ENCODE measurements at regions not wholly inside any gene's neighbourhood (a gene's known extent, or its start where the extent isn't known, plus 50 kb on each side); places are given as distances from the start of the nearest gene placed in this dataset.

DNA sequence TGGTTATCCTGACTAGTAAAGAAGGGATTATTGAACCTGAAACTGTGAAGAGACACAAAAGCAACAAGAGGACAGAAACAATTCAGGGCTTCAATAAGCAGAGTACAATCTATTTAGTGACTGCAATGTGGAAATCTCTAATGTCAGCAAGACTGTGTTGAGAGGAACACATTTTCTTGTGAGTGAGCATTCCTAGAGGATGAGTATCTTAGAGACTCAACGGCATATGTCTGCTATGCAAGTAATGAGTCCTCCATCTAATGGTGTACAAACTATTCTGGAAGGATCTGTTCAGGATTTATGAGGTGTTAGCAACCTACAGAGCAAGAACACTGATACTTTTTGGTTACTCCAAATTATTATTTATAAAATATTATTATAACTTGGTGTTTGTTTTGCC lies 226.5 kb upstream of the NDN start:
- no peak for DNase-seq (ENCODE audit: low spot score)
- TF ChIP-seq, protein P1, sequence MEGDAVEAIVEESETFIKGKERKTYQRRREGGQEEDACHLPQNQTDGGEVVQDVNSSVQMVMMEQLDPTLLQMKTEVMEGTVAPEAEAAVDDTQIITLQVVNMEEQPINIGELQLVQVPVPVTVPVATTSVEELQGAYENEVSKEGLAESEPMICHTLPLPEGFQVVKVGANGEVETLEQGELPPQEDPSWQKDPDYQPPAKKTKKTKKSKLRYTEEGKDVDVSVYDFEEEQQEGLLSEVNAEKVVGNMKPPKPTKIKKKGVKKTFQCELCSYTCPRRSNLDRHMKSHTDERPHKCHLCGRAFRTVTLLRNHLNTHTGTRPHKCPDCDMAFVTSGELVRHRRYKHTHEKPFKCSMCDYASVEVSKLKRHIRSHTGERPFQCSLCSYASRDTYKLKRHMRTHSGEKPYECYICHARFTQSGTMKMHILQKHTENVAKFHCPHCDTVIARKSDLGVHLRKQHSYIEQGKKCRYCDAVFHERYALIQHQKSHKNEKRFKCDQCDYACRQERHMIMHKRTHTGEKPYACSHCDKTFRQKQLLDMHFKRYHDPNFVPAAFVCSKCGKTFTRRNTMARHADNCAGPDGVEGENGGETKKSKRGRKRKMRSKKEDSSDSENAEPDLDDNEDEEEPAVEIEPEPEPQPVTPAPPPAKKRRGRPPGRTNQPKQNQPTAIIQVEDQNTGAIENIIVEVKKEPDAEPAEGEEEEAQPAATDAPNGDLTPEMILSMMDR (IDR thresholded peaks at IDR 0.05; ENCODE audit: extremely low read depth, missing control alignments): no peak

DNA sequence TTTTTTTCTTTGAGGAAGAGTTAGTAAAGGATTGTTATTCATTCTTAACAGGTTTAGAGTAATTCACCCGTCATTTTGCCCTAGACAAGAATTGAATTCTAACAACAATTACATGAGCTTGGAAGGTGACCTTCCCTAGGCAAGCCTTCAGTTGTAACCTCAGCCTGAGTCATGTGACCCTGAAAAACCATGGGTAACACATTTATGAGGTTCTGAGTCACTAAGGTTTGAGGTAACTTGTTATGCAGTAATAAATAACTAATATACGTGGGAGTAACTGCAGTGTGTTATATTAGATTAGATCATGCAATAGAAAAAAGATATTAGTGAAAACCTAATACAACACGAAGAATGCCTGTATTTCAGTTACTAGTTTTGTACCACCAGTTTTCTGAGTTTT lies 237.6 kb upstream of the NDN start:
- DNase-seq (ENCODE audit: low spot score): no peak
- TF ChIP-seq, protein P1 (IDR thresholded peaks at IDR 0.05; ENCODE audit: extremely low read depth, missing control alignments): no peak

GRCh38 chr15:23954931-23955330 lies 267.8 kb upstream of the NDN start:
- DNase-seq (ENCODE audit: low spot score): no peak

GRCh38 chr15:23983500-23984259 lies 296.6 kb upstream of the NDN start:
- no peak for DNase-seq (ENCODE audit: low spot score)
- TF ChIP-seq, protein P1 (IDR thresholded peaks at IDR 0.05; ENCODE audit: extremely low read depth, missing control alignments): no peak

More at GRCh38 chr15:23954931-23955330, 267.8 kb upstream of the NDN start:
- TF ChIP-seq, protein P1 (IDR thresholded peaks at IDR 0.05; ENCODE audit: extremely low read depth, missing control alignments): no peak

- no peak for DNase-seq (ENCODE audit: low spot score)
- TF ChIP-seq, protein P1 (IDR thresholded peaks at IDR 0.05; ENCODE audit: extremely low read depth, missing control alignments): no peak
These were observed 307.2 kb upstream of the NDN start for GRCh38 chr15:23994273-23994672.

- TF ChIP-seq, protein P1 (IDR thresholded peaks at IDR 0.05; ENCODE audit: extremely low read depth, missing control alignments): no peak
- no peak for DNase-seq (ENCODE audit: low spot score)
These were observed 311.0 kb upstream of the NDN start for GRCh38 chr15:23998056-23998455.

DNA sequence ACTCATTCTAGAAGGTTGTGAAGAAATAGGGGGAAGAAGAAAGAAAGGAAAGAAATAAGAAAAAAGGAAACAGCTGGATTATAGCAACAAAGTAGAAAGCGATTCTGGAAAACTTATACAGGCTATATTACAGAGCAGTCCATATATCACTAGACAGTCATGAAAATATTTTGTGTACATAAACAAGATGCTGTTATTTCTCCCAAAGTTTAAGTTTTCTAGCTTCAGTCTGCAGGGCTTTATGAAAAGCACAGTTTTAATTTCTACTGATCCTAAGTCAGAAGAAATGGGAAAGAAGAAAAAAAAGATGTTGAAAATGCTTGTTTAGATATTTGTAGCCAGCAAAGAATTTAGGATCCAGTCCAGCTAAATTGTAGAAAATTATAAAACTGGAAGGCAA lies 321.4 kb upstream of the NDN start:
- DNase-seq (ENCODE audit: low spot score): no peak
- TF ChIP-seq, protein P1 (IDR thresholded peaks at IDR 0.05; ENCODE audit: extremely low read depth, missing control alignments): no peak

Data from GM20000 (cell line).